GM12892 (cell line): ENCODE measurements at regions not wholly inside any gene's neighbourhood (a gene's known extent, or its start where the extent isn't known, plus 50 kb on each side); places are given as distances from the start of the nearest gene placed in this dataset.

Experiments used
- POLR2A ChIP-seq: IDR thresholded peaks from 2 replicates; pipeline ENCODE4 v1.6.1; 2011; ENCODE audit warnings: low read depth, low read length, control low read depth
- POLR2AphosphoS5 ChIP-seq: IDR thresholded peaks from 2 replicates; pipeline ENCODE4 v1.6.1; 2011; ENCODE audit warnings: low read depth, low read length, control low read depth

GRCh38 chr2:204183608-204184007 is 247.0 kb downstream of the ICOS start:
- TF ChIP-seq POLR2A (no peak), POLR2AphosphoS5 (no peak)
